ENCODE measurements at regions not wholly inside any gene's neighbourhood (a gene's known extent, or its start where the extent isn't known, plus 50 kb on each side); places are given as distances from the start of the nearest gene placed in this dataset.

DNA sequence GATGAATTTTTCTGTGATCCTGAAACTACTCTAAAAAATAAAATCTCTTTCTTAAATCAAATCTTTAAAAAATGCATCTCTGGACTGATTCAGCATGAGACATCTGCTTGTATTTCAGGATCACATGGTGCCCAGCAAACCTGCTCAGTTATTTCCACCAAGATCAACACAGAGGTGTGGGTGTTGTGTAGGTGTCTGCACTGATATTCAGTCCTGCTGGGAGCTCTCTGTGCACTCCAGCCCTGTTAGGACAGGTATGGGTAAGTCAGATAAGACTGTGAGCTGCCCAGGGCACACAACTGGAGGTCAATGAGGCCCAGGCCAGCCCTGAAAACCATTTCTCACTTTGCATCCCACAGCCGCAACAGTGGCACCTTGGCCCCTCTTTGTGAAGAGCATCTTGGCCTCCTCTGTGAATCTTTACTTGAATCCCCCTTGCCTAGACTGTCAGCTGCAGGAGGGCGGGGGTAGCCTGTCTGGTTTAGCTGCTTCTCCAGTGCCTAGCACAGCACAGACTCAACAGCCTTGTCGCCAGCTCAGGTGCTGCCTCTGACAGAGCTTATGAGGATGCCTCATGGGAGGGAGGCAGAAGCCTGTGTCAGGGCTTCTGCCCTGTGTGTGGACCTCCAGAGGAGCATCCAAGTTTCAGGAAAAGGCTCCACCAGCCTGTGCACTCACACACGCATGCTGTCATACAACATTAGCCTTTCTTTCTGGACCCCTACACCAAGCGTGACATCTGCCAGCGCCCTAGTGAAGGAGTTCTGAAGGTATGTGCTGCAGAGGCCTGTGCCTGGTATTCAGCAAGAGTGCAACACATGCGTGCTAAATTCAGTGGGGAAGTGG lies 187.6 kb upstream of the CST7 start:
- DNase-seq (ENCODE audit: insufficient read length, low spot score) (no peak), FAIRE-seq (no peak)
- TF ChIP-seq, protein P1, sequence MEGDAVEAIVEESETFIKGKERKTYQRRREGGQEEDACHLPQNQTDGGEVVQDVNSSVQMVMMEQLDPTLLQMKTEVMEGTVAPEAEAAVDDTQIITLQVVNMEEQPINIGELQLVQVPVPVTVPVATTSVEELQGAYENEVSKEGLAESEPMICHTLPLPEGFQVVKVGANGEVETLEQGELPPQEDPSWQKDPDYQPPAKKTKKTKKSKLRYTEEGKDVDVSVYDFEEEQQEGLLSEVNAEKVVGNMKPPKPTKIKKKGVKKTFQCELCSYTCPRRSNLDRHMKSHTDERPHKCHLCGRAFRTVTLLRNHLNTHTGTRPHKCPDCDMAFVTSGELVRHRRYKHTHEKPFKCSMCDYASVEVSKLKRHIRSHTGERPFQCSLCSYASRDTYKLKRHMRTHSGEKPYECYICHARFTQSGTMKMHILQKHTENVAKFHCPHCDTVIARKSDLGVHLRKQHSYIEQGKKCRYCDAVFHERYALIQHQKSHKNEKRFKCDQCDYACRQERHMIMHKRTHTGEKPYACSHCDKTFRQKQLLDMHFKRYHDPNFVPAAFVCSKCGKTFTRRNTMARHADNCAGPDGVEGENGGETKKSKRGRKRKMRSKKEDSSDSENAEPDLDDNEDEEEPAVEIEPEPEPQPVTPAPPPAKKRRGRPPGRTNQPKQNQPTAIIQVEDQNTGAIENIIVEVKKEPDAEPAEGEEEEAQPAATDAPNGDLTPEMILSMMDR (IDR thresholded peaks at IDR 0.05; ENCODE audit: insufficient read depth, missing control alignments), result no peak

GRCh38 chr20:24762371-24762770 lies 186.7 kb upstream of the CST7 start:
- TF ChIP-seq, protein P1 (IDR thresholded peaks at IDR 0.05; ENCODE audit: insufficient read depth, missing control alignments), result no peak
- DNase-seq (ENCODE audit: insufficient read length, low spot score) (no peak), FAIRE-seq (no peak)

GRCh38 chr20:24762791-24763350 lies 186.2 kb upstream of the CST7 start:
- no peak for DNase-seq (ENCODE audit: insufficient read length, low spot score)
- TF ChIP-seq, protein P1 (IDR thresholded peaks at IDR 0.05; ENCODE audit: insufficient read depth, missing control alignments), result no peak
- no peak for FAIRE-seq

DNA sequence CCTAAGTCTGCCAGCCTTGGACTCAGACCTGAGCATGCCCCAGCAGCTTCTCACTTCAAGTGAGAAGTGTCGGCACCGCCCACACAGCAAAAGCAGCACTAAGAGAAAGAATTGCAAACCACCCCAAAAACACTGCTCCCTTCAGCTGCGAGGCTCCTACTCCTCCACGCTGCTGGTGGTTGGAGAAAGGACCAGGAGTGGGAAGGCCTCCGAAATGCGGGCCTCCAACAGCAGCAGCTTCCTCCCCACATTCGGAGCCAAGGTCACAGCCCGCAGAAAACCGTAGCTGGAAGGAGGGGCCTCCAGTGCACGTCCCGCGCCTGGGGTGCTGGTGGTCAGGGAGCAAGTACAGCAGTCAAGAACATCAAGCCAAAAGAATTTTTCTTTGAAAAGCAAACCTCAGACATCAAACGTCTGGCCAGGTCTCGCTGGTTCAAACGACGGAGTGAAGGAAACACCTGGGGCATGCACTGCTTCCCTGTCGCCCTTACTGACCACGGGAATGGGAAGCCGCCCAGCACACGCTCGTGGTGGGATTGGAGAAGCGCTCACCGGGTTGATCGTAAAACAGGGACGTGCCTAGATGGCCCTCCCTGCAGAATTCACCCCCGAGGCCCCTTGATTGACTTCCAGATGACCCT lies 185.6 kb upstream of the CST7 start:
- DNase-seq (ENCODE audit: insufficient read length, low spot score) (no peak), FAIRE-seq (no peak)
- TF ChIP-seq, protein P1 (IDR thresholded peaks at IDR 0.05; ENCODE audit: insufficient read depth, missing control alignments), result no peak

- FAIRE-seq (no peak), DNase-seq (ENCODE audit: insufficient read length, low spot score) (no peak)
- TF ChIP-seq, protein P1 (IDR thresholded peaks at IDR 0.05; ENCODE audit: insufficient read depth, missing control alignments), result no peak
These were observed 184.9 kb upstream of the CST7 start for GRCh38 chr20:24764027-24764793.

DNA sequence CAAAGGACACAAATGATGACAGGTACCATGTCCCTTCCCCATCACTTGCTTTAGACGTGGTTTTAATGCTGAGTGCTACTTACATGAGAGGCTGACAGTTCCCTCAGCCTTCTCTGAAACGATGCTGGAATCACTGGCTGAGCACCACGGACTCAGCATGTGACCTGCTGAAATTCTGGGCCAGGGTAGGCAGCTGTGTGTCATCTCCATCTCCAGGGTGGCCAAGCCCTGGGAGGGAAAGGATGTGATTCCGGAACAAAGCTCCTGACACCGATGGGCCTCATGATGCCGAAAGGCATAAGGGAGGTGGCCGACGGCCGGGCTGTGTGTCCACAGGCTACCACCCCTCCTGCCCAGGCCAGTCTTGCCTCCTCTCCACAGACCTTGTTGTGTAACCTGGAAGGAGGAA lies 184.3 kb upstream of the CST7 start:
- DNase-seq (ENCODE audit: insufficient read length, low spot score), result no peak
- no peak for FAIRE-seq
- TF ChIP-seq, protein P1 (IDR thresholded peaks at IDR 0.05; ENCODE audit: insufficient read depth, missing control alignments), result no peak

All from D721Med (cell line).